GM18511 (cell line): ENCODE measurements at regions not wholly inside any gene's neighbourhood (a gene's known extent, or its start where the extent isn't known, plus 50 kb on each side); places are given as distances from the start of the nearest gene placed in this dataset.

Experiments used
- ATAC-seq: cut with Tn5 transposase; IDR thresholded peaks from one replicate; pipeline ENCODE4 v1.9.1; 2021; ENCODE audit warnings: mild to moderate bottlenecking, moderate library complexity; ENCODE audit not compliant: unreplicated experiment

GRCh38 chr10:118472415-118473304 is 122.8 kb downstream of the PRLHR start:
- no peak for ATAC-seq

DNA sequence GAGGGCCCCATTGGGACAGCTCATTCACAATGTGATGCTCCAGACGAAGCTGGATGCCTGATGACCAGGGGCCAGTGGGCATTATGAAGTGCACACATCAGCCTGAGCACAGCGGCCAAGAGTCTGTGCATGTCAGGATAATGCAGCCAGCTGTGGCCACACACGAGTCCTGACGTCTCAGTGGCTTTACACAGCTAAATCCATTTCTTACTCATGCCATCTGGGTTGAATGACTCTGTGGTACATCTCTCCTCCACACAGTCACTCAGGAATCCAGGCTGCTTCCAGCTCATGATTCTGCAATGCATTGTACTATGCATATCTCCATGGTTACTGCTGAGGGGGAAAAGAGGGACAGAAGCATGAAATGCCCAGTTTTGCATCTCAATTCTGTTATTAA is 123.6 kb downstream of the PRLHR start:
- ATAC-seq: no peak

DNA sequence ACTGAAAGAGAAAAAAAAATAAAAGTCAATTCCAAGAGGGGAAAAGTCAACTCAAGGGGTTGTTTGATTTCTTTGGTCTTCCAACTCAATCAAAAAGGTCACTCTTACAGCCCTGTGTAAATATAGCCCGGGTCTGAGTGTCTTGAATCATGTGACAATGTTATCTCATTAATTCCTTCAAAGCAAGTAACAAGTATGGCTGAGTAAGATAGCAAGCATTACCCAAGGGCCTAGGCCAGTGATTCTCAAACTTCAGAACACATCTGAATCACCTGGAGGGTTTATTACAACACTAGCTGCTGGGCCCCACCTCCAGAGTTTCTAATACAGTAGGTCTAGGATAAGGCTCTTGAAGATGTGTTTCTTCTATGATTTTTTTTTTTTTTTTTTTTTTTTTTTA is 125.0 kb downstream of the PRLHR start:
- ATAC-seq: no peak

DNA sequence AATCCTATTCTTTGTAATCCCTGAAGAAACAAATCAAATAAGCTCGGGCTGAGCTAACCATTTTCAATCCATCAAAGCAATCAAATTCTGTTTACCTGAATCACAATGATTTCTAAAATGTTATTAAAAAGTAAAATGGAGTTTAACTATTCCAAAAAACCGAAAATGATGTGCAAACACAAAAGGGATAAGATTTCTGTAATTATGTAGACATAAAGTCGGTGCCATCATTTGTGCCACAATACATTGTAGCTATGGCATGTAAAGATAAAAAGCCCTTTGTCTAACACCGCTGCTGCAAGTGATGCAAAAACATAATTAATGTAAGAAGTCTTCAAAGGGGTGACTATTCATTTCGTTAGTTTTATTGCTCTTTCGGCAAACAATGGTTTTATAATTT is 125.1 kb upstream of the FAM204A start:
- no peak for ATAC-seq

GRCh38 chr10:118465300-118465874 is 123.3 kb upstream of the FAM204A start:
- no peak for ATAC-seq

DNA sequence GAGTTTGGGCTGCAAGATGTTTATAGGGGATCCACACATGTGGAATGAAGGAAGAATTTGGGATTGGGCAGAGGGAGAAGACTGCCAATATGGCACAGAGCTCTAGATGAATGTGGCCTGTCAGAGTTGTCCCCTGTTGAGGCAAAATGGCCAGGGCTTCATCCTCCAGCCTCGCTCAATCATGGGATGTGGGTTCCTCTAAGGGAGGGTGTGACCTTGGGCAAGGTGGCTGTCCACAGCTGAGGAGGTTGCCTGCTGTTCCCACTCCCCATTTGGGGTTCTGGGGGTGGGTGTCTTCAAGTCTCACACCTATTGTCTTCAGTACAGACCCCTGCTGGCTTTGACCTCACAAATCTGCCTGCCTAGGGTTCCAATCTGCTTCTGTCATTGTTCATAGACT is 121.6 kb upstream of the FAM204A start:
- ATAC-seq: no peak

DNA sequence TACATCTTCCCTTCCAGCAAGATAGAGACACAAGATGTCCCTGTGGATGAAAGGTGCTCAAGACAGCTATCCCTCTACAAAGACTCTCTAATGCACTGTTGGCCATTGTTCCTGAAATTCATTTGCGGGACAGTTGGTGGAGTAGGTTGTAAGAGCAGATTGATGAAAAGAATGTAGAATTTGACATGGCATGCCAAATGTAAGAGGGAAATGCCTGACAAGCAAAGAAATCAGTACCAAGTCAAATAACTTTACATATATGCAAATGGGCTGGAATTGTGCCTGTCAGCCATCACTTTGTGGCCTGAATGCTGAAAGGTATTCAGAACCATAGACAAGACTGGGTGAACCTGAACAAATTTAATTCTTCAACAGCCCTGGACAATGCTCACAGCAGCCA is 120.3 kb upstream of the FAM204A start:
- ATAC-seq: no peak

DNA sequence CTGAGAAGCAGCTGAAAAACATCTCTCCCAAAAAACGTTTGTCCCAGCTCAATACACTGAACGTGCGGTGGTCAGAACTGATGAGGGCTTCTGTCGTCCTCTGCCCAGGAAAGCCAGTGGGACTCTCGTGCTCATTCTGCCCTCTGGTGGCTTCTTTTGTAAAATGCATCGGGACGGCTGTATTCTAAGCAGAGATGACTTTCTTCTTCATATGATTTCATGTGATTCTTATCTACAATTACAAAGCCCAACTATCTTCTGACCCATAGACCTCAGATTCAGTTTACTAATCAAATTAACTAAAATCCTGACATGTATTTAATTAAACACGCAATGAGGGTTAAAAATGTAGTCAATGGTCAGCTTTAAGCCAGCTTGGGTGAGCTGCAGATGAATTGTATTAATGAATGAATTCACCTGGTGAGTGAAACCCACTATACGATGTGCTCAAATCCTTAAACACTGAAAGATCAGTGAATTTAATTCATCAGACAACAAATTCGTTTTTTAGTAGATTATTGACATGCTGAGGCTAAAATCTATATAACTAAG is 117.6 kb upstream of the FAM204A start:
- peak; percentile 88 for ATAC-seq

DNA sequence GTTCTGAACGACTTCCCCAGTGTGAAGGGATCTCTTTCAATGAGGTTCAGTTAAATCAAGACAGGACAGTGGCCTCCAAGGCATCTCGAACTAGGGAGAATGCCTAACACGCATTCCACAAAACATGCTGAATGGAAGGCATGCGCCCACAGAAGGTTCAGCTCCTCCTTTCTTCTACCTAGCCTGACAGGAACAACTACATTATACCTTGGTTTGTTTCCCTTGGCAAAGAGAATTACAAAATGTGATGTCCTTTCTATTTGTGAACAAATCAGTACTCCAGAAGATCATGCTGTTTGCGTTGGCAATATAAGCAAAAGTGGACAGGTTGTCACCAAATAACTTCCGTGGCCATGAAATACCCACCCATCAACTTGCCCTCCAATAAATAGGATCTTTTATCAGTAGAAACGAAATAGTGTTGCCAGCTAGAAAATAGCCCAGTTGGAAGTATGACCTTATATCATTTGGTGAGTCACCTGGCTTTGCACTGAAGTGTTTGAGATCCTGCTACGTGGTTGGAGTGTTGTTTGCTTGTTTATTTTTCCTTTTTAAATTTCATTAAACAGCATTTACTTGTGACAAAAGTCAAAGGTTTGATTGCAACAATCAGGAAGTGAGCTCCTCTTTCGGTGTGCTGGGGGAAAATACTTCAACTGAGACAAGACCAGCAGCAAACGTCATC is 117.0 kb upstream of the FAM204A start:
- ATAC-seq: no peak

DNA sequence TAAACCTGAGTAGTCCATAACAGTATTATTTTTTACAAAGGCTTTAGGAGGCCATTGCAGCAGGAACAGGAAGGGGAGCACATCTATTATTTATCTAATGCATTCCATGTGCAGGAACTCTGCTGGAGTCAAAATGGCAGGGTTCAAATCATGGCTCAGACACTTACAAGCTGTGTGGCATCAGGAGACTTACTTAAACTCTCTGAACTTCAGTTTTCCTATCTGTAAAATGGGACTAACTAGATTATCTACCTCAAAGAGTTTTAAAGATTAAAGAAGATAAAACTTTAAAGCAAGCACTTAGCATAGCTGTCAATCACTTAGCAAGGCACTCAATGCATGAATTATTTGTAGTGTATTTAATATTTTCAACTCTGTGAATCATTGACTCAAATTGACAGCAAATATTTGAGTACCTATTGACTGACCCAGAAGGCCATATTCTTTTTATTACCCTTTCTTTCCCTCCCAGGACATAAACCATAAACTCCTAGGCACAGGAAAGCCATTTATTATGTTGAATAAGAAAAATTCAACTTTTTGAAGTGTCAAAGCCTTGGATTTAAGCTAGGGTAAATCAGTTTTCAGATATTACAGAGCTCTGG is 115.8 kb upstream of the FAM204A start:
- ATAC-seq: no peak

- no peak for ATAC-seq
These were observed 113.1 kb upstream of the FAM204A start for GRCh38 chr10:118455181-118455695.

- no peak for ATAC-seq
These were observed 112.1 kb upstream of the FAM204A start for GRCh38 chr10:118454211-118454610.

DNA sequence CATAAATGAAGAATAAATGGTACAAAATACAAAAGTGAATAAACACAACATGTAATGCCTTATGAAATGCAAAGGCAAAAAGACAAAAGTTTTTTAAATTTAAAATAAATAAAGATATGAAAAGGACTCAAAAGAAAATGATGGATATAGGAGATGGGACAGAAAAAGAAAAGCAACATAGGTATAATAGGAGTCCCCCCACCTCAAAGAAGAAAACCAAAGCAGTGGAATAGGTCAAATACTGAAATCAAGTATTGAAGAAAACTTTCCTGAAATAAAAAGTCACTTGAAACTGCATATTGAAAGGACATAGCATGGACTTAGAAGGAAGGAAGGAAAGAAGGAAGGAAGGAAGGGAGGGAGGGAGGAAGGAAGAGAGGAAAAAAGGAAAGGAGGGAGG is 110.0 kb upstream of the FAM204A start:
- ATAC-seq: no peak

DNA sequence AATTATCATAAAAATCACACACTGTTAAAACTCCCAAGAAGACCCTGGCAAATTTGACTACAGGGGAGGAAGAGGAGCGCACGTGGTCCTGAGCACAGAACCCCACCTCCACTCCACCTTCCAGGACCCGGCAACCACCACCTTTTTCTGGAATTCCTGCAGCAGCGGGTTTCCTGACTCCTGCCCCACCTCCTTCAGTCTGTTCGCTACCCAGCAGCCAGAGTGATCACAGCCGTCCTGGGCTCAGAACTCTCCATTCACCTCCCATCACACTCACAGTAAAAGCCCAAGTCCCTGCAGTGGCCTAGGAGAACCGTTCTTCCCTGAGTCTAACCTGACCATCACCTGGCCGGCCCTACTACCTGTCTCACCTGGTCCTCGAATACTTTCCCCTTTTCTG is 107.4 kb upstream of the FAM204A start:
- ATAC-seq: no peak

DNA sequence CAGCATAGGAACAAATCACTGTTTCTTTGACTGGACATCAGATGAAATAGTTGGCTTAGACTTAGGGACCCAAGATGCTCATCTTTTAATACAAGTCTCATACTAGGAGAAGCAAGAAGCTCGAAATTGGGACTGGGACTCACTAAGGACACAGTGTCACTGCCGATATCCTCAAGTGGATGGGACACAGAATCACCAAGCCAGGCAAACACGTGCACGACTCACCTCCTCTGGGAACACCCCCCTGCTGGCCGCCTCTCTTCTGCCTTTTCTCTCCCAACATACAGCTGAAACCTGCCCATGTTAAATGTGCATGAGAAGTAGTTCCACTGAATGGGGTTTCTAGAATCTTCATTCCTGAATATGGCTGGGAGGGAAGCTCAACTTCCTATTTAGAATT is 106.6 kb upstream of the FAM204A start:
- ATAC-seq: no peak

- no peak for ATAC-seq
These were observed 105.5 kb upstream of the FAM204A start for GRCh38 chr10:118447478-118448270.

GRCh38 chr10:118445535-118445934 is 103.4 kb upstream of the FAM204A start:
- ATAC-seq: no peak

DNA sequence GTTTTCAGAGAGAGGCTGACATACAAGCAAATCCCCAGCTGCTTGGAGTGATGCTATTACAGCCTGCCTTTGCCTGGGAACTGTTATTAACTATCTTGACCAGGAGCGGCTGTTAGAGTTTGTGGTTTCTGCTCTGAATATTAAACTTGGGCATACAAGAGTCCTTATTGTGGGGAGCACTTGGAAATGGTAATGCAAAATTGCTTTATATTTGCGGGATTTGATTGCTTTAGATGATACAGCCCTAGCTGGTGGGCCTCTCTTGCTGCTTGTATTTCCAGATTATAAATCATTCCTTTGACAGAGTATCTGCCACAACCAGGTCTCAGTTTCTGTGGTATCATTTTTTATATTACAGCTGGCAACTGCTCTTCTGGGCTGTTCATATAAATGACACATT is 101.9 kb upstream of the FAM204A start:
- ATAC-seq: no peak

DNA sequence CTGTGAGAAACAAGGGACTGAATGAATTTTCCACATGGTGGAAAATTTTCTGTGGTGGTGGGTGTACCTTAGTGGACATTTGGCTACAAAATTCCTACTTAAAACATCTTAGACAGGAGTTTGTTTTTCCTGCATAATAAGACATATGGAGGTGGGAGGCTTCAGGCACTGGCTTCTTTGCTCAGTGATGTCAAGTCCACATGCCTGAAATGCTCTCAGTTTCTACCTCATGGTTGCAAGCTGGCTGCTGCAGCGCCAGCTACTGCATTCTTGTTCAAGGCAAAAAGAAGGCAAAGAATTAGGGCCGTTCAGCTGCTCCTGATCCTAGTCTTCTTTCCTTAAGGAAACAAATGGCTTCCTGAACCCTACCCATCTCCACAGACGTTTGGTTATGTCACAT is 99.9 kb upstream of the FAM204A start:
- no peak for ATAC-seq

- ATAC-seq: no peak
These were observed 97.7 kb upstream of the FAM204A start for GRCh38 chr10:118439824-118440223.
